ENCODE measurements at regions not wholly inside any gene's neighbourhood (a gene's known extent, or its start where the extent isn't known, plus 50 kb on each side); places are given as distances from the start of the nearest gene placed in this dataset.

GRCh38 chr1:87439821-87440220, 111.1 kb downstream of the LMO4 start:
- no peak for DNase-seq

GRCh38 chr1:87449348-87449963, 120.8 kb downstream of the LMO4 start:
- no peak for DNase-seq

- DNase-seq = no peak
Measured at GRCh38 chr1:87450136-87450535, 121.5 kb downstream of the LMO4 start.

- DNase-seq = no peak
Measured at GRCh38 chr1:87450615-87451209, 122.0 kb downstream of the LMO4 start.

GRCh38 chr1:87451229-87451920, 122.7 kb downstream of the LMO4 start:
- no peak for DNase-seq

GRCh38 chr1:87452648-87453047, 124.0 kb downstream of the LMO4 start:
- no peak for DNase-seq

GRCh38 chr1:87457408-87457807, 128.7 kb downstream of the LMO4 start:
- DNase-seq = no peak

GRCh38 chr1:87462894-87463293, 134.2 kb downstream of the LMO4 start:
- no peak for DNase-seq

- DNase-seq = no peak
Measured at GRCh38 chr1:87464022-87464490, 135.4 kb downstream of the LMO4 start.

- no peak for DNase-seq
Measured at GRCh38 chr1:87466621-87467020, 137.9 kb downstream of the LMO4 start.

- no peak for DNase-seq
Measured at GRCh38 chr1:87472716-87473115, 144.0 kb downstream of the LMO4 start.

GRCh38 chr1:87473203-87473661, 144.6 kb downstream of the LMO4 start:
- no peak for DNase-seq

GRCh38 chr1:87474098-87474497, 145.4 kb downstream of the LMO4 start:
- no peak for DNase-seq

GRCh38 chr1:87478231-87478630, 149.6 kb downstream of the LMO4 start:
- DNase-seq = no peak

GRCh38 chr1:87495147-87495546, 166.5 kb downstream of the LMO4 start:
- DNase-seq = no peak

- DNase-seq = no peak
Measured at GRCh38 chr1:87495870-87496269, 167.2 kb downstream of the LMO4 start.

- no peak for DNase-seq
Measured at GRCh38 chr1:87497380-87498203, 168.9 kb downstream of the LMO4 start.

GRCh38 chr1:87501738-87502137, 173.1 kb downstream of the LMO4 start:
- no peak for DNase-seq

GRCh38 chr1:87505391-87505983, 176.8 kb downstream of the LMO4 start:
- no peak for DNase-seq

- no peak for DNase-seq
Measured at GRCh38 chr1:87506147-87506546, 177.5 kb downstream of the LMO4 start.

GRCh38 chr1:87508247-87508787, 179.6 kb downstream of the LMO4 start:
- no peak for DNase-seq

GRCh38 chr1:87510540-87510939, 181.9 kb downstream of the LMO4 start:
- DNase-seq = no peak

- DNase-seq = no peak
Measured at GRCh38 chr1:87511449-87511848, 182.8 kb downstream of the LMO4 start.
